Astrocyte (in vitro differentiated cells and primary cell): ENCODE measurements at regions not wholly inside any gene's neighbourhood (a gene's known extent, or its start where the extent isn't known, plus 50 kb on each side); places are given as distances from the start of the nearest gene placed in this dataset.

Experiments
- DNase-seq: peaks from one replicate; pipeline ENCODE4 v3.0.0-alpha.2; 2010; ENCODE audit warnings: low read depth
- FAIRE-seq: peaks from 2 replicates; lab custom pipeline; 2011; peaks lifted over from hg19 to GRCh38; lab: Jason Lieb, UNC
- H2AFZ ChIP-seq: 2 replicates; pipeline ENCODE4 v1.6.0; 2012; ENCODE audit warnings: low read depth, low read length, inconsistent platforms
- H3K27ac ChIP-seq: 2 replicates; pipeline ENCODE4 v1.5.1; 2011; ENCODE audit warnings: low read depth, low read length, inconsistent platforms
- H3K27me3 ChIP-seq: 2 replicates; pipeline ENCODE4 v1.6.0; 2011; ENCODE audit warnings: low read length, inconsistent platforms; ENCODE audit not compliant: insufficient read depth
- H3K36me3 ChIP-seq: 2 replicates; pipeline ENCODE4 v1.5.1; 2011; ENCODE audit warnings: low read length, inconsistent platforms; ENCODE audit not compliant: insufficient read depth
- H3K4me1 ChIP-seq: 2 replicates; pipeline ENCODE4 v1.5.1; 2011; ENCODE audit warnings: low read length, inconsistent platforms; ENCODE audit not compliant: insufficient read depth
- H3K4me2 ChIP-seq: 2 replicates; pipeline ENCODE4 v1.6.0; 2012; ENCODE audit warnings: low read length, inconsistent platforms
- H3K4me3 ChIP-seq: 2 replicates; pipeline ENCODE4 v1.5.1; 2011; ENCODE audit warnings: low read depth, mild to moderate bottlenecking, low read length, inconsistent platforms; ENCODE audit not compliant: insufficient read depth
- H3K79me2 ChIP-seq: 2 replicates; pipeline ENCODE4 v1.6.0; 2012; ENCODE audit warnings: mild to moderate bottlenecking, low read length, inconsistent platforms; ENCODE audit not compliant: insufficient read depth
- H3K9ac ChIP-seq: 2 replicates; pipeline ENCODE4 v1.6.0; 2012; ENCODE audit warnings: mild to moderate bottlenecking, low read length, inconsistent platforms
- H3K9me3 ChIP-seq: 2 replicates; pipeline ENCODE4 v1.5.1; 2012; ENCODE audit warnings: low read depth, mild to moderate bottlenecking, low read length, inconsistent platforms; ENCODE audit not compliant: insufficient read depth
- H4K20me1 ChIP-seq: 2 replicates; pipeline ENCODE4 v1.6.0; 2012; ENCODE audit warnings: low read length, inconsistent platforms; ENCODE audit not compliant: insufficient read depth
- H3K27ac Mint-ChIP-seq: one replicate; pipeline ENCODE4 v1.8.0; 2021; ENCODE audit warnings: mild to moderate bottlenecking, mixed read lengths; ENCODE audit not compliant: unreplicated experiment
- H3K27me3 Mint-ChIP-seq: one replicate; pipeline ENCODE4 v1.8.0; 2021; ENCODE audit warnings: low read depth, mixed read lengths; ENCODE audit not compliant: unreplicated experiment
- H3K36me3 Mint-ChIP-seq: one replicate; pipeline ENCODE4 v1.8.0; 2021; ENCODE audit warnings: low read depth, mixed read lengths; ENCODE audit not compliant: unreplicated experiment
- H3K4me1 Mint-ChIP-seq: one replicate; pipeline ENCODE4 v1.8.0; 2021; ENCODE audit warnings: low read depth, mixed read lengths; ENCODE audit not compliant: unreplicated experiment
- H3K4me3 Mint-ChIP-seq: one replicate; pipeline ENCODE4 v1.8.0; 2021; ENCODE audit warnings: mild to moderate bottlenecking, moderate library complexity, mixed read lengths; ENCODE audit not compliant: unreplicated experiment
- H3K9me3 Mint-ChIP-seq: one replicate; pipeline ENCODE4 v1.8.0; 2021; ENCODE audit warnings: mild to moderate bottlenecking, mixed read lengths; ENCODE audit not compliant: unreplicated experiment
- EZH2 ChIP-seq: IDR thresholded peaks from 2 replicates; pipeline ENCODE4 v1.6.1; 2012; ENCODE audit warnings: mild to moderate bottlenecking, low read length, inconsistent platforms; ENCODE audit not compliant: insufficient read depth
- TF ChIP-seq, protein P1 (sequence below): IDR thresholded peaks from 2 replicates; pipeline ENCODE4 v1.5.1; 2011; ENCODE audit warnings: low read depth, mild to moderate bottlenecking, inconsistent platforms, low read length, moderate library complexity; ENCODE audit not compliant: insufficient read depth

- H3K36me3 ChIP-seq: no peaks in the 10 kb centered on the region
- no peak overlapping the region for H3K27ac ChIP-seq
- FAIRE-seq: no peak
- no peak for DNase-seq
- H3K9me3 Mint-ChIP-seq: peaks cover 10% of the 10 kb centered on the region
- H3K9ac ChIP-seq: no peak overlapping the region
- no peak overlapping the region for H3K4me3 Mint-ChIP-seq
- peaks cover 4% of the 10 kb centered on the region for H3K9me3 ChIP-seq
- TF ChIP-seq EZH2: no peak
- TF ChIP-seq, protein P1, sequence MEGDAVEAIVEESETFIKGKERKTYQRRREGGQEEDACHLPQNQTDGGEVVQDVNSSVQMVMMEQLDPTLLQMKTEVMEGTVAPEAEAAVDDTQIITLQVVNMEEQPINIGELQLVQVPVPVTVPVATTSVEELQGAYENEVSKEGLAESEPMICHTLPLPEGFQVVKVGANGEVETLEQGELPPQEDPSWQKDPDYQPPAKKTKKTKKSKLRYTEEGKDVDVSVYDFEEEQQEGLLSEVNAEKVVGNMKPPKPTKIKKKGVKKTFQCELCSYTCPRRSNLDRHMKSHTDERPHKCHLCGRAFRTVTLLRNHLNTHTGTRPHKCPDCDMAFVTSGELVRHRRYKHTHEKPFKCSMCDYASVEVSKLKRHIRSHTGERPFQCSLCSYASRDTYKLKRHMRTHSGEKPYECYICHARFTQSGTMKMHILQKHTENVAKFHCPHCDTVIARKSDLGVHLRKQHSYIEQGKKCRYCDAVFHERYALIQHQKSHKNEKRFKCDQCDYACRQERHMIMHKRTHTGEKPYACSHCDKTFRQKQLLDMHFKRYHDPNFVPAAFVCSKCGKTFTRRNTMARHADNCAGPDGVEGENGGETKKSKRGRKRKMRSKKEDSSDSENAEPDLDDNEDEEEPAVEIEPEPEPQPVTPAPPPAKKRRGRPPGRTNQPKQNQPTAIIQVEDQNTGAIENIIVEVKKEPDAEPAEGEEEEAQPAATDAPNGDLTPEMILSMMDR: no peak
- H3K27me3 ChIP-seq: no peaks in the 10 kb centered on the region
- no peaks in the 10 kb centered on the region for H3K4me1 Mint-ChIP-seq
- H3K4me3 ChIP-seq: no peak overlapping the region
- no peaks in the 10 kb centered on the region for H3K36me3 Mint-ChIP-seq
- no peak overlapping the region for H2AFZ ChIP-seq
- no peaks in the 10 kb centered on the region for H3K79me2 ChIP-seq
- no peaks in the 10 kb centered on the region for H4K20me1 ChIP-seq
- H3K27me3 Mint-ChIP-seq: no peaks in the 10 kb centered on the region
- H3K4me1 ChIP-seq: no peaks in the 10 kb centered on the region
- no peak overlapping the region for H3K4me2 ChIP-seq
- no peak overlapping the region for H3K27ac Mint-ChIP-seq
Observed at GRCh38 chr20:7806831-7807230, 133.4 kb downstream of the HAO1 start.

- Mint-ChIP-seq H3K27me3 (no peaks in the 10 kb centered on the region), H3K4me1 (no peaks in the 10 kb centered on the region), H3K27ac (no peak overlapping the region), H3K4me3 (no peak overlapping the region), H3K36me3 (no peaks in the 10 kb centered on the region), H3K9me3 (peaks cover 7% of the 10 kb centered on the region)
- no peaks in the 10 kb centered on the region for H4K20me1 ChIP-seq
- no peak overlapping the region for H2AFZ ChIP-seq
- DNase-seq (no peak), FAIRE-seq (no peak)
- no peak overlapping the region for H3K4me2 ChIP-seq
- no peak overlapping the region for H3K27ac ChIP-seq
- TF ChIP-seq, protein P1: no peak
- no peak for TF ChIP-seq EZH2
- H3K79me2 ChIP-seq: no peaks in the 10 kb centered on the region
- no peaks in the 10 kb centered on the region for H3K27me3 ChIP-seq
- no peaks in the 10 kb centered on the region for H3K36me3 ChIP-seq
- H3K9ac ChIP-seq: no peak overlapping the region
- H3K9me3 ChIP-seq: no peaks in the 10 kb centered on the region
- H3K4me3 ChIP-seq: no peak overlapping the region
- H3K4me1 ChIP-seq: no peaks in the 10 kb centered on the region
Observed at GRCh38 chr20:7817286-7817685, 123.0 kb downstream of the HAO1 start.

DNA sequence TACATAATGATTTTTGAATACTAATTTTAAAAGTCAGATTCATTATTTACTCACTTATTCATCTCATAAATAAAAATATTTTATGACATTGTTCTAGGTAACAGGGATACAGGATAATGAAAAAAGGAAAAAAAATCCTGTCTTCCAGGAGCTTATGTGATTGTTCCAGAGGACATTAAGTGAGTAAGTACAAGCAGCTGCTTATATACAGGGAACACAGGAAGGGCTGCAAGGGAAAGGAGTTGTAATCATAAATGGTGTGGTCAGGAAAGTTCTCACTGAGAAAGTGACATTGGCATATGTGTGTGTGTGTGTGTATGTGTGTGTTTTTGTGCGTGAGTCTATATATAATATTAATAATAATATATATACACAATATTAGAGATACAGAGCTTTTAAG, 121.8 kb downstream of the HAO1 start:
- no peak overlapping the region for H3K27ac ChIP-seq
- Mint-ChIP-seq H3K9me3 (peaks cover 7% of the 10 kb centered on the region), H3K27me3 (no peaks in the 10 kb centered on the region), H3K27ac (no peak overlapping the region), H3K4me1 (no peaks in the 10 kb centered on the region), H3K36me3 (no peaks in the 10 kb centered on the region), H3K4me3 (no peak overlapping the region)
- TF ChIP-seq EZH2: no peak
- TF ChIP-seq, protein P1: no peak
- no peaks in the 10 kb centered on the region for H3K36me3 ChIP-seq
- DNase-seq (no peak), FAIRE-seq (no peak)
- no peak overlapping the region for H3K9ac ChIP-seq
- H3K4me1 ChIP-seq: no peaks in the 10 kb centered on the region
- H3K4me2 ChIP-seq: no peak overlapping the region
- H3K79me2 ChIP-seq: no peaks in the 10 kb centered on the region
- H4K20me1 ChIP-seq: no peaks in the 10 kb centered on the region
- no peak overlapping the region for H2AFZ ChIP-seq
- H3K27me3 ChIP-seq: no peaks in the 10 kb centered on the region
- no peaks in the 10 kb centered on the region for H3K9me3 ChIP-seq
- H3K4me3 ChIP-seq: no peak overlapping the region
